WTC11 (cell line): ENCODE measurements at regions not wholly inside any gene's neighbourhood (a gene's known extent, or its start where the extent isn't known, plus 50 kb on each side); places are given as distances from the start of the nearest gene placed in this dataset.

Source experiments
- ATF3 ChIP-seq: sonication (generic); formaldehyde crosslinking; conservative IDR thresholded peaks from 2 replicates; pipeline ENCODE4 v1.8.1; 2022; ENCODE audit warnings: mild to moderate bottlenecking, missing genetic modification reagents
- CTCF ChIP-seq: fragments of 200-600 bp; IDR thresholded peaks from 2 replicates; pipeline ENCODE4 v1.8.0; 2022; ENCODE audit warnings: antibody characterized with exemption
- NFE2L1 ChIP-seq: sonication (generic); formaldehyde crosslinking; IDR thresholded peaks from 2 replicates; pipeline ENCODE4 v1.8.1; 2023; ENCODE audit warnings: missing genetic modification reagents
- SP1 ChIP-seq: sonication (generic); formaldehyde crosslinking; conservative IDR thresholded peaks from 2 replicates; pipeline ENCODE4 v1.8.1; 2022; ENCODE audit warnings: missing genetic modification reagents

- TF ChIP-seq SP1 (CRISPR knock-in tag) = no peak
- TF ChIP-seq ATF3 (CRISPR knock-in tag) = no peak
- TF ChIP-seq NFE2L1 = no peak
- TF ChIP-seq CTCF = no peak
Measured at GRCh38 chr9:90052366-90052765, 447.6 kb downstream of the GADD45G start.
